OCI-LY1 (cell line): ENCODE measurements at regions not wholly inside any gene's neighbourhood (a gene's known extent, or its start where the extent isn't known, plus 50 kb on each side); places are given as distances from the start of the nearest gene placed in this dataset.

Source experiments
- CTCF ChIP-seq: fragments of 200-600 bp; sonication (generic), shearing (Covaris generic); IDR thresholded peaks from 2 replicates; pipeline ENCODE4 v1.5.1; 2017; ENCODE audit warnings: mild to moderate bottlenecking, antibody characterized with exemption, low read length, moderate library complexity, mixed read lengths
- EZH2 ChIP-seq: fragments of 200-600 bp; sonication (generic), shearing (Covaris generic); IDR thresholded peaks from 2 replicates; pipeline ENCODE4 v1.8.0; 2017; ENCODE audit warnings: borderline replicate concordance, mixed run types, mild to moderate bottlenecking, antibody characterized with exemption, low read length, moderate library complexity, mixed read lengths

GRCh38 chr2:42942990-42943493, 150.7 kb upstream of the HAAO start:
- TF ChIP-seq CTCF = no peak
- no peak for TF ChIP-seq EZH2
